Left kidney (tissue), 1 donor: ENCODE measurements at regions not wholly inside any gene's neighbourhood (a gene's known extent, or its start where the extent isn't known, plus 50 kb on each side); places are given as distances from the start of the nearest gene placed in this dataset.
"Not testable (repeated sequence)": the region's sequence is repeated elsewhere in the genome, so short reads cannot be mapped to it uniquely, and the experiment has no call there.

Source experiments
- DNase-seq: peaks from one replicate; pipeline ENCODE4 v3.0.0-alpha.2; 2013

GRCh38 chr6:16039892-16040627, 88.8 kb upstream of the MYLIP start:
- DNase-seq = not testable (repeated sequence)

GRCh38 chr6:16038938-16039337, 89.9 kb upstream of the MYLIP start:
- DNase-seq = no peak

GRCh38 chr6:16035488-16036080, 93.3 kb upstream of the MYLIP start:
- no peak for DNase-seq

DNA sequence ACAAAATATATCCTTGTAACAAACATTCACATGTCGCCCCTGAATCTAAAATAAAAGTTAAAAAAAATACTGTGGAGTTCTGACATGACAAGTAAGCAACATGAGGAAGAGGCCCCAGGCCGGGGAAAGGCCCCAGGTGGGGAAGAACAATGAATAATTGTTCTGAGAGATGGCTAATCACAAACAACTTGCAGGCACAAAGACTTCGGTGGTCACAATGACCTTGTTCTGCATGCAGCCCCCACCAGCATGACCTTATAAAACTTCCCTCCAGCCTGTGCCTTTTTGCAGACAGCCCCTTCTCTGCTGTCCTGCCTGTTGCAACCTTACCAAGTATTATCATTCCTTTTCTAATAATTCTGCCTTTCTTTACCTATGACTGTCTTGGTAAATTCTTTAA, 95.7 kb upstream of the MYLIP start:
- DNase-seq = no peak

DNA sequence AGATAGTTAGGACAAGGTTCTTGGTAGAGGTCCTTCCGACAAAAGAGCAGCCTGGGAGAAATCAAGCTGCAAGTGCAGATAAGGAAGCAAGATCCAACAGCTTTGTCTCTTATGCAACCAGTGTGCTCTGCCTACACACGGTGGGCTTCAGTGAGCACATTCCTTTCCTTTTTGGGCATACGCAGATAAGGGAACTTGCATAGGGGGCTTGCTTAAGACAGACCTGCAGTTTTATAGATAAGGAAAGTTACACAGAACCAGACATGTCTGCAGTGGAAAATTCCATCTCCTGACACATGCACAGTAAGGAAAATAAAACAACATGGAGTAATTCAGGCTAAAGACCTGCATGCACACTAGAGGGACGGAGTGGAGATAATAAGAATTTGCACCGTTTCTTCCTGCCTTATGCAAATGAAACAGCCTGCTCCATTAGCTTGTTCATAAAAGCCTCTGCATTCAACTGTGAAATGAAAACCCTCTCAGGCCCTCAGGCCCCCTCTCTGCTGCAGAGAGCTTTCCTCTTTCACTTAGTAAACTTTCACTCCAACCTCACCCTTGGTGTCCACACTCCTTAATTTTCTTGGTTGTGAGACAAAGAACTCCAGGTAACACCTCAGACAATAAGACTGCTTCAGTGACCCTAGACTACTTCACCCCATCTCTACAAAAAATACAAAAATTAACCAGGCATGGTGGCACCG, 97.5 kb upstream of the MYLIP start:
- no peak for DNase-seq

DNA sequence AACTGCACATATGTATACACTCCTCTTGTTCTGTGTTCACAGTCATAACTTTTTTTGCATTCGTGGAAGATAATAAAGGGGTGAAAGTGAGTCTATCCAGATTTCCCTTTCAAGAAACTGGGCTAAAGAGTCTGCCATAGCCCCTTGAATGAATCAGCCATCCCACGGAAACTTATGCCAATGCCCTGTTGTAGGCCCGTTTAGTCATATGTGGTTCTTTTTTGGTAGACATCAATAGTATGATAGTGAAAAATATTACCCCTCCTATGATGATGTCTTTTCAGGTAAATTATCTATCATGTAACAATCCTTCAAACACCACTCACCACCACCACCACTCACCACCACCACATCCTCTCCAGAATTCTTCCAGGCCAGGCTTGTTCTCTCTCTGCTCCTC, 99.9 kb upstream of the MYLIP start:
- DNase-seq = no peak

- DNase-seq = no peak
Observed at GRCh38 chr6:16020259-16020658, 108.6 kb upstream of the MYLIP start.

DNA sequence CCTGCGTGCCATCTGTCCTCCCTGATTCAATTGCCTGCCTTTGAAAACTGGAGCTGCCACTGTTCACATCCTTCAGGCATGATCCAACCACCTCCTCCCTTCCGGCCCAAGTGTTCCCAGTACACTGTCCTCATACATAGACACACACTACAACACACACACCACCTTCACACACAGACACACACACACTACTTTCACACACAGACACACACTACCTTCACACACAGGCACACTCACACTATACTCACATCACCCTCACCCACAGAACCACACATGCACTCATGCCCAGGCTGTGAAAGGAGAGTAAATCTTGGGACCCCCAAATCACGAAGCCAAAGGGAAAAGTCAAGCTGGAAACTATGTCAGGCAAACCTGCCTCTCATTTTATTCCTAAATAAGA, 109.4 kb upstream of the MYLIP start:
- DNase-seq = no peak

- DNase-seq = no peak
Observed at GRCh38 chr6:16018626-16019025, 110.3 kb upstream of the MYLIP start.

GRCh38 chr6:16014325-16014724, 114.6 kb upstream of the MYLIP start:
- DNase-seq = not testable (repeated sequence)

DNA sequence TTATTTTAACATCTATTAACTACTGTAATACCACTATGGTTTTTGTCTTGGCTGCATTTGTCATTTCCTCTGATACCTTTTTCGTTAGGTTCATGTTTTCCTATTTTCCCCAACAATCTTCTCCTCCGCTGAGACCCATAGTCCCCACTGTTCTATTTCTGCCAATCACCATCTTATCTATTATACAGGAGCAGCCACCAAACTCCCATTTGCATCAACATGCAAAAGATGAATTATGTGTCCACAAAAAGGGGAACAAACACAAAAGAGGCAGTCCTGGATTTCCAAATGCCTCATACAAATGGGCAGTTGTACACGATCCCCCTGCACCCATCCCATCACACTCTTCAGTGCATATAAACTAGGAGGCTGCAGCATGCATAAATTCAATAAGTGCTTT, 121.7 kb upstream of the MYLIP start:
- no peak for DNase-seq

DNA sequence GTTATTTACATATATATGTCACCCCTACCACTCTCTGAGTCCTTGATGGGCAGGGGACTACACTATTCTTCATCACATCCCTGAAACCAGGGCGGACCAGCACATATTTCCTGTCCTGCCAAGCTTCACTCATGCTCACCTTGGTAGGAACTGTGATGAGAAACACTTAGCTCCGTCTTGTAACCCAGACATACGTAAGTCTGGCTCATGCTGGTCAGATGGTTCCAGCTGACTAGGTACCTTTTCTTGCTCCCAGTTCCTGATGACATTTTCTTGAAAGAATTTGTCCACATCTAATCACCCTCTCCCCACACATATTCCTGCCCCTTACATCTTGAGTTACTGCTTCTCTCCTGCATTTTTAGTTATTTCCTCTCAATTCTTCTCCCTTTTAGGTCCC, 122.2 kb upstream of the MYLIP start:
- DNase-seq = no peak

GRCh38 chr6:16004934-16005679, 123.8 kb upstream of the MYLIP start:
- no peak for DNase-seq

DNA sequence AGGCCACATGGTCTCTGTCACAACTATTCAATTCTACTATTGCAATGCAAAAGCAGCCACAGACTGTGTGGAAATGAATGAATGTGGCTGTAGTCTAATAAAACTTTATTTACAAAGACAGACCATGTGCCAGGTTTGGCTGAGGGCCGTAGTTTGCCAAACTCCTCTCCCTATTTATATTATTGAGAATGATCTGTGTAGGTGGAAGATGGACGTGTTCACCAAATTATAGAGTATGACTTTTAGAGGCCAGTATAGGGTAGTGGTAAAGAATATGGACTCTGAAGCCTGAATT, 125.7 kb upstream of the MYLIP start:
- no peak for DNase-seq

- no peak for DNase-seq
Observed at GRCh38 chr6:16002332-16003196, 126.3 kb upstream of the MYLIP start.

DNA sequence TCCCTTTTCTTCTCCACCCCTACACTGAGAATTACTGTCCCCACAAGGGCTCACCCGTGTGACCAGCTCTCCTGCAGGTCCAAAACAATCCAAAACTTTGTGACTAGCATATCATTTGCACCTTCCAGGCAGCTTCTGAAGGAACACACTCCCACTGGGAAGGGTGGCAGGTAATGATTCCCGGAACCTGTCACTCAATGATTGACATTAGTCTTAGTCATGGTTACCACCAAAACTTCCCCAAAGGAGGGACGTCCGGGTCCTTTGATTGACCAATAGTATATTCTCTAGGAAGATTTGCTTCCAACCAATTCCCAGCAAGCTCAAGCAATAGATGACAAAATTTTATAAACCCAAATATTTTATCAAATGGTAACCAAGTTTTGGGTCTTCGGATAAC, 127.7 kb upstream of the MYLIP start:
- no peak for DNase-seq

DNA sequence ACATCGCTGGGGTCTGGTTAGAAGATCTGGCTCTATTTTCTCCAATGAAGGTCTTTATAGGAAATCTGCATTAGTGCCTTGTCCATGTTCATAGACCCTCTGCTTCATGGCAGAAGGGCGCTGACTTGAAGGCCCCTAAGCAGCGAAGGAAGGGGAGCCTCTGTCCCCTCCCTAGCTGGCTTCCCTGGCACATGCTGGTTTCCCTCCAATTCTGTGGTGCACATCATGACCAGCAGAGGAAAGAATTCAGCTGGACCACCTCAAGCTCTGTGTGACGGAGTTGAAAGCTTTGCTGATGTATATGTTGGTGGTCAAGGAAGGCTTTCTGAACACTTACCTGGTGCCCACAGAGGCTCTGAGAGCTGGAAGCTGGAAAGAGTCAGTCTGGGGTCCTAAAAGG, 129.7 kb upstream of the MYLIP start:
- no peak for DNase-seq

GRCh38 chr6:15997586-15998388, 131.1 kb upstream of the MYLIP start:
- no peak for DNase-seq

DNA sequence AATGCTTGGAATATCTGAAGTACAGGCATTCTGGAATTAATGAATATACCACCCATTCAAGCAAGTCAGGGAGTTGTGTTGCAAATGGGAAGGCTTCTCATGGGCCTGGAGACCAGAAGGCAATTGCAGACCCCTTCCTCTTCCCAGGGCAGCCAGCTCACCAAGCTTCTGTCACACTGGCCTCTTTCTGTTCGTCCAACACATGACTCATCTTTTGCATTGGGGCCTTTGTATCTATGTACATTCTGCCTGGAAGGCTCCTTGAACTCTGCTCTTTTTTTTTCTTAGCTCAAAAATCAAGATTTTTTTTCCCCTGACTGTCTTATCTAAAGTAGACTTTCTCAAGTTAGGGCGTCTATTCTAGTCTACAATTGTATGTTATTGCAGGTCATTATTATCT, 132.9 kb upstream of the MYLIP start:
- DNase-seq = no peak

DNA sequence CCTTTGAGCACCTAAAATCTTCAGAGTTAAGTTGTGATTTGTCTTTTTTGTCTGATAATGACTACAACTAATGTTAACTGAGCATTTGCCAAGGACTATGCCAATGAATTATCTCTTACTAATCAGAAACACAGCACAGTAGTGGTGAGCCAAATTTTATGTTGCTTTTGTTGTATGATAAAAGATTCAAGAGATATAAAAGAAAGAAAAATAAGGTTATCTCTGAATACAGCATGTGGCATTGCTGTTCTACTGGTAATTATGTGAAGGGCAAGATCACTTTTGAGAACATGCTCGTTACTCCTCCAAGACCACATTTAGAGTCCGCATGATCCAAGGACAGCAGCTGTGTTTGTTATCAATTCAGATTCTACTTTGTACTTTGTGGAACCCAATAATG, 133.4 kb upstream of the MYLIP start:
- no peak for DNase-seq

DNA sequence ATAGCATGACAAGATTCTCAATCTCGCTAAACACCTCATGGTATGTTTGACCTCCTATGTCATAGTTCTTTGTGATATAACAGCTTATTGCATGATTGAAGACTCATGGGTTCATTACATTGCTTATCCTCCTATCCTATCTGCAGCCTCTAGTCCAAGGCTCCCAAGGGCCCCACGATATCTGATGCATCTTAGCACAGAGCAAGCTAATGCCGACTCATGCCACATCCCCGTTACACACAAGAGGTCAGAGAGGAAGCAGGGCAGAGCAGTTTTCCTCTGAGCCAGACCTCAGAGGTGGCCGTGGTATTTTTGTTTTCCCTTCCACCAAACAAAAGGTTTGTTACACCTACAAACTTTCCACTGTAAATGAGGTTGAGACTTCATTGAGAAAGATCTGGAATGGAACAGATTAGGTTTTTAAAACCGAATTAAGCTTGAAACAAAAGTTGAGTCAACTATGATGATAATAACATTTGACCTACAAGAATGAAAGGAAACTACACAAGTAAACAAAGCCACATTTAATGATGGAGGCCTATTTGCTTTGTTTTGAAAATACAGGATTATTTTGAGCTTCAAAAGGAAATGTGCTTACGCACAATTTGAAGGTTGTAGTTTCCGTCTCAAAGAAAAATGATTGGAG, 133.9 kb upstream of the MYLIP start:
- DNase-seq = no peak
